ENCODE measurements at regions not wholly inside any gene's neighbourhood (a gene's known extent, or its start where the extent isn't known, plus 50 kb on each side); places are given as distances from the start of the nearest gene placed in this dataset.
A peak's percentile ranks its signal among the peaks of the same experiment; 100 is the strongest.

GRCh38 chr3:117536006-117536405 lies 826.4 kb downstream of the TUSC7 start:
- DNase-seq, result no peak

GRCh38 chr3:117537949-117538348 lies 828.4 kb downstream of the TUSC7 start:
- no peak for DNase-seq

DNA sequence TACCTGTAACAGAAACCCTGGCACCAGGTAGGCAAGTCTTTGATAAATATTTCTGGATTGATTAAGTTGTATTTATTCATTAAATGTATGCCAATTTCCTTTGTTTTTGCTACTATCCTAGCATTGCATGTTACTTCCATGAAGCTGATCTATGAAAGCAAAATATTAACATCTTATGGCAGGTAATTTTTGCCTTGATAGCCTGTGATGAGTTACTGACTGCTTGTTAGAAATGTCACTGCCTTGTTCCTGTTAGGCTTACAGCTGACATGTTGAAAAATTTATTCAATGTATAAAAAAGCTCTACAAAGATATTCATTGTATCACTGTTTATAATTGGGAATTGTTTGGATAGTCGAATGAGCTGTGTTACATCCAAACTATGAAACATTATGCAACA lies 830.1 kb downstream of the TUSC7 start:
- no peak for DNase-seq

DNA sequence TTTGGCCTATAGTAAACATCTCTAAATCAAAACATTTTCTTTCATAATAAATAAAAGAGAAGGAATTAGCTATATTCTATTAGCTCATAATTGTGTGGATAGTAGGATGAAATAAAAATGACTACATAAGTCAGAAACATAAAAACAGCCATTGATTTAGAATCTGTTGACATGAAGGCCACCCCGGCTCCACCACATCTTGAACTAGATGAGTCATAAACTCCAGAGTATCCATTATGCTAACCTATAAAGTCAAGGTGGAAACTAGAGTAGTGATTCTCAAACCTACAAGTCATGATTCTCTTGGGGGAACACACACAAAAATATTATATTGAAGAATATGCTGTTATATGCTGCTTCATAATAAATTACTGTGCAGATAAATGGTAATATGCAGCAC lies 831.0 kb downstream of the TUSC7 start:
- no peak for DNase-seq

GRCh38 chr3:117541721-117542120 lies 832.1 kb downstream of the TUSC7 start:
- no peak for DNase-seq

- DNase-seq, result no peak
These were observed 833.9 kb downstream of the TUSC7 start for GRCh38 chr3:117543521-117543920.

DNA sequence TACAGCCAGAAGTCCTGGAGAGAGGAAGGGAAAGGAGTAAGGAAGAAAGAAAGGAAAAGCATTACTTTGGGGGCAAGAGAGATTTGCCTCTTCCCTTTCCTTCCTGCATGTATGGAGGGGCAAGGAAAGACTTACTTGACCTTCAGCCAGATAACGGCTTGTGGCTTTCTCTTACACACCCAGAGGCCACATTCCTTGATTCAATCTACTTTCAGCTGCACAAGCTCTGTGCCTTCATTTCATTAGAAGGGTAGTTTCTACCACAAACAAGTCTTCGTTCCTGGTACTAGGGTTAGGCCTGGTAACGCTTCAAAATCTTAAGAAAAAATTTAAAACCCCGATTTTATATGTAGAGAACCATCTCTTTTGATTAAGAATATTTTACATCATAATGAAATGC lies 835.9 kb downstream of the TUSC7 start:
- DNase-seq, result peak; percentile 54

DNA sequence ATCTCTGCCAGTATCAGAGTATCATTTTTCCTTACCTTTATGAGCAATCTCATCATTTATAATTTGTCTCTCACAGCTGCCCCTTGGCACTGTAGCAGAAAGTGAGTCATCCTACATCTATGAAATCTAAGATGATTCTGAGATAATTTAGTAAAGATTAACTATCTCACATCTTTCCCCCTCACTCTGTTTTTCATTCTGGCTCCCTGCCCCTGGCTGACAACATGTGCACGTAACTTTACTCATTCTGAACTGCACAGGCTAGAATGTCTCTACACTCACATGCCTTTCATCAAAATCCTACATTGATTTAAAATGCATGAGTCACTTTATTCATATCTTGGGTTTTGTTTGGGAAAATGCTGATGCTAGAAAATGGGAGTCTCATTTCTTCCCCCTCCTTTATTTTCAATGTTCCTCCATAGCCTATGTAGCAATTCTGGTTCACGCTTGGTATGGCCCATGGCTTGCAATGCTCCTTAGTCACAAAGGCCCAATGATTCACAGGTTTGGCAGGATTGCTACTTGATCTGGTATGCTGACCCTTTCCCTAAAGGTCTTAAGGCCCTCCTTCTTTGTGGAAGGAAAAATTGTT lies 838.5 kb downstream of the TUSC7 start:
- DNase-seq, result peak; percentile 52

DNA sequence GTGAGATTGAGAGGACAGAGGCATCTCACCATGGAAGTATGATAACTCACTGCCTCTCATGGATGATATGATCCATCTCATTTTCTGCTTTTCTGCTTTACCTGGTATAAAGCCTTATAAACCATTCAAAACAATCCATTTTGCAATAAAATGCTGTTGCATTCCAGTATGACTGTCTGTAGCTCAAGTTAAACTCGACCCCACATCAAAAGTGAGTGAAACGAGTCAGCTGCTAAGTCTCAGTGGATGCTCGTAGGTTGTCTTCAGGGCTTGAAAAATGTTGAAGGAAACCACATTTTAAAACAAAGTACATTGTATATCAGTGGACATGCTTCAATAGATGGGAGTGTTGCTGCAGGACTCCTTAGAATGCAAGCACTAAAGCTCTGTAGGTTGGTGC lies 839.0 kb downstream of the TUSC7 start:
- DNase-seq, result no peak

DNA sequence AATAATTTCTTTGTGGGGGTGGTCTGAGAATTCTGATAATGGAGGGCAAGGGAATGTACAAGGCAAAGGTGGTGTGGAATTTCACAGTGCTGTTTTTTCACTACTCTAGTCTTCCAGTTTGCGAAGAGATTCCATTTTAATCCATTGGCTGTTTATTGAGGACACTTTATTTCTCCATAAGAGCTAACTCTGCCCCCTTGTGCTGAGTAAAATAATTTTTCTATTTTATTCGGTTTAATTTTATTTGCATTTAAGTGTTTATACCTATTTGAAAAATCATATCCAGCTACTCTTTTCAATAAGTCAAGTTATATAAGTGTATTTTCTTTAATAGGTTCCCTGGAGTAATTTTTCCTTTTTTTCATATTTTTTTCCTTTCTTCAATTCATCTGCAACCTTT lies 840.1 kb downstream of the TUSC7 start:
- no peak for DNase-seq

DNA sequence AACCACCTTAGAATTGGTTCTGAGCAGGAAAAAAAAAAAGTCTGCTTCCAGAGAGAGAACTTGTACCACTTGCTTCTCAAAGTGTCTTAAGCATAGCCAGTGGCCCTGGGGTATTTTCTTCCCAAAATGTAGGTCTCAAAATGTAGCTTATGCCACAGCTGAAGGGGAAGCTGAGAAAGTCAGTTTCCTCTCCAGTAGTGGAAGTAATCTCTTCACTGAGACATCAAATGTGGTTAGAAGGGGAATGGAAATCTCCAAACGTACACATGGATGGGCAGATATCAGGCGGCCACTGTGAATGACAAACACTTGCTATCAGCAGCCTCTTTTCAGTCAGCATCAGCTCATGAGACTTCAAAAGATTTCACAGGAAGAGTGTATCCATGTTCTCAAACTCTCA lies 841.2 kb downstream of the TUSC7 start:
- DNase-seq, result no peak

GRCh38 chr3:117553461-117553860 lies 843.9 kb downstream of the TUSC7 start:
- no peak for DNase-seq

- no peak for DNase-seq
These were observed 847.2 kb downstream of the TUSC7 start for GRCh38 chr3:117556646-117557407.

DNA sequence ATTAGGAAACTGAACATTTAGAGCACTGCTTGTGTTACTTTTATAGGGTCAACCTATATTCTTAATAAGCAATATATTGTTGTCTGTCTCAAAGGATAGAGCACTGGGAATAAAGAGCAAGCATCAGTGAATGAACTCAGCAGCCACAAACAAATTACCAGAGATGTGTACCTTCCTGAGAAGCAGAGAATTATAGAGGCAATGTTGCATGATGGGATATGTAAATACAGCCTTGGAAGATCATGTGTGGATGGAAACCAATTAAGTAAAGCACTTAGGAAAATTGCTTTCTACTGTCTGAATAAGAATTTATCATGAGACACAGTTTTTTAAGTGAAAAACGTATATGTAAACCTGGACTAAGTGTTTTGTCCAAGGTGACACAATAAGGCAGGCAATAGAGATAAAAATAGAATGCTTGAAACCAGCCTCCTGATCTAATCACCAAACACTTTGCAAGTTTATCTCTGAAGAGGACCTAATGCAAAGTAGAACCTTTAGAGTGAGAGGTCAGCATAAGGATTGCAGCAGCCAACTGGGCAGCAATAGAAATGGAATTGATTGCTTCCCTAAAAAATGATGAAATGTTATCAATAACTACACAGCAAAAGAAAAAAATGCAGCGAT lies 848.0 kb downstream of the TUSC7 start:
- DNase-seq, result no peak

DNA sequence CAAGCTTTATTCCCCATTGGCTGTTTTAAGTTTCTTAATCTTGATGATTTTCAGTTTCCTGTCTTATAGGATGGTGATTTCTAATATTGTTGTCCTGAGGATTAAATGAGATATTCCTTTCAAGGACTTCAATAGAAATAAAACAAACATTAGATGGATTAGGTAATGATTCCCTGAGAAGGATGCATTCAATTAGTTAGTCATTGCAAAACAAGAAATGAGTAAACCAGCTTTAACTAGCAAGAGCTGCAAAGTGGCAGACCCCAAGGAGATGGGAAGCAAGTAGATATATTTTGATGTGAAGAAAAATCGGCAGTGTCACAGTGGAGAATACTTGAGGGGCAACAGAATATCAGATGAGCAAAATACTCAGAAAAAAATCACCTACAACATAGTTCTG lies 849.1 kb downstream of the TUSC7 start:
- no peak for DNase-seq

DNA sequence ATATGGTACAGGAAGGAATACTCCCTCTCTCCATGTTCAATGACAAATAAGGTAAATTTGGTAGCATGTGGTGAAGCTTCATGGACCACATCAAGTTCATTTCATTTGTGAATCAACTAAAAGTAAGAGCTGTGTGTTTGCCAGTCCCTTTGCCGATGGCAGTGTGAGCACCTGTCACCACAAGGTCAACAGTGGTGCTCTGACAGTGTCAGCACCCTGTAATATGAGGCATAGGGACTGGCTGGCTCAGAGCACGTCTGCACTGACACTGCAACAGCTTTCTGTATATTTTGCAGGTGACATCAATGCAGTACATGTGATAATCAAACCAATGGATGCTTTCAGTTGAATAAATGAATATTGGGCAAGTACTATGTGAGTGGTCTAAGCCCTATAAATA lies 852.4 kb downstream of the TUSC7 start:
- DNase-seq, result no peak

GRCh38 chr3:117563063-117563462 lies 853.5 kb downstream of the TUSC7 start:
- no peak for DNase-seq

DNA sequence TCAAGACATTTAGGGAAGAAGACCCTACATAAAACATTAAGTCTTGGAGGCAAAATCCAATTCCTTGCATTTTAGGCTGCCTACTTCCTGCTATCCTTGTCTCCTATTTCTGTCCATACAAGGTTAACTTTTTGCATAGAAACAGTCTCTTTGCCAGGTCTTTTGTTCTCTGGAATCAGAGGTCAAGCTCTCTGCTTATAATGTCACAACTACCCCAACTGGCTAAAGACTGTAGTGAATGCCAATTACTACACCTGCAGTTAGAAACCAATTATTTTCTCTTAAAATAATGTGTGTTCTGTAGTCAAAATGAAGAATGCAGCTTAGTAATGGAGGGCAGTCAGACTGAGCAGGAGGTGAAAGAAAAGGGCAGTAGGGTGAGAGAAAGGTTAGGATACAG lies 856.2 kb downstream of the TUSC7 start:
- no peak for DNase-seq

- DNase-seq, result no peak
These were observed 857.3 kb downstream of the TUSC7 start for GRCh38 chr3:117566926-117567325.

GRCh38 chr3:117567382-117567781 lies 857.8 kb downstream of the TUSC7 start:
- DNase-seq, result no peak

GRCh38 chr3:117567906-117568305 lies 858.3 kb downstream of the TUSC7 start:
- DNase-seq, result no peak

GRCh38 chr3:117572786-117573185 lies 863.2 kb downstream of the TUSC7 start:
- no peak for DNase-seq

DNA sequence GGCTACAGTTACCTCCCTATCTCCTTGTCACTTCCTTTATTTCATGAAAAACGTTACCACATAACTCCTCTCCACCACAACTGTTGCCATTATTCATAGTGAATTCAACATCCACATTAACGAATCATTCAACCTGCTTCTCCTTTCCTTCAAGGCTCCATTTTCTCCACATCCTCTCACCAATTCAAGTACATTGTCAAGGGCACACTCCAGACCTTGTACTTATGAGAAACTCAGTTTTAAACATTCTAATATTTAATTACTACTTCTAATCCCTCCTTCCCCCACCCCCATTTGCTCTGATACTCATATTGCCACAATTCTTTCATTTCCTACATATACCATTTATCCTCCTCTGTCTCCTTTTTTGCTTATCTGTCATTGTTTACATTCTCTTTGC lies 871.2 kb downstream of the TUSC7 start:
- DNase-seq, result no peak

DNA sequence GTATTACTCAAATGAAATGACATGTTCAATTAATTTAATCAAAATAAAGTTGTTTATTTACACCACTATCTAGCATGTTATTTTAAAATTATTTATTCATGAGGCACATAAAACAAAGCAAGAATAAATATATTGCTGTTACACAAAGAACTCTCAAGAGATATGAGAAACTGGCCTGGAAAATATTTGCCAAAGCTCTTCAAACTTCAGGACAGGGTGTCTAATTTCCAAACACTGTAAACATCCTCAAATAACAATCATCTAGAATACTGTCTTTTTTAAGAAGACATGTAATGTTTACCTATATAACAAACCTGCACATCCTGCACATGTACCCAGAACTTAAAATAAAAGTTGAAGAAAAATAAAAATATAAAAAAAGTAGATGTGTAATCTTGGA lies 876.6 kb downstream of the TUSC7 start:
- DNase-seq, result no peak

DNA sequence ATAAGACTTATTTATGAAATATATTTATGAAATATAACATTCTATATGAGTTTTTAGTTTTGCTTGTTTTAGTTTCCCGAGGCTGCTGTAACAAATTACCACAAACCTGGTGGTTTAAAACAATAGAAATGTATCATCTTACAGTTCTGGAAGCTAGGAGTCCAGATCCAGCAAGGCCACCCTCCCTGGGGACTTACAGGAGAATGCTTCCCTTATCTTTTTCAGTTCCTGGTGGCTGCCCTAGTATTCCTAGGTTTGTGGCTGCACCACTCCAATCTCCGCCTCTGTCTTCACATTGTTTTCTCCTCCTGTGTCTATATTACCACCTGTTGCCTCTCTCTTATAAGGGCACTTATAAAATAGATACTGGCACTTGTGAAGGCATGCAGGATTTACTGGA lies 877.8 kb downstream of the TUSC7 start:
- DNase-seq, result no peak
